Vagina (tissue), 2 donors: ENCODE measurements at regions not wholly inside any gene's neighbourhood (a gene's known extent, or its start where the extent isn't known, plus 50 kb on each side); places are given as distances from the start of the nearest gene placed in this dataset.

Experiments
- DNase-seq, 2 donors: peaks; one replicate each; pipeline ENCODE4 v3.0.0-alpha.2; 2017; ENCODE audit errors: extremely low spot score in 2 of 2
- H3K27ac ChIP-seq: fragments of 200-600 bp; sonication (generic); one replicate; pipeline ENCODE4 v1.5.1; 2019
- H3K27me3 ChIP-seq: fragments of 200-600 bp; sonication (generic); one replicate; pipeline ENCODE4 v1.5.1; 2019
- H3K36me3 ChIP-seq, 2 donors: fragments of 200-600 bp; sonication (generic); one replicate each; pipeline ENCODE4 v1.5.1; 2017 to 2019
- H3K4me1 ChIP-seq: fragments of 200-600 bp; sonication (generic); one replicate; pipeline ENCODE4 v1.5.1; 2019
- H3K4me3 ChIP-seq, 2 donors: fragments of 200-600 bp; sonication (generic); 1 replicate in 1 of 2; 2 replicates in 1 of 2; pipeline ENCODE4 v1.5.1; 2016 to 2019
- H3K9me3 ChIP-seq: fragments of 200-600 bp; sonication (generic); one replicate; pipeline ENCODE4 v1.5.1; 2019
- CTCF ChIP-seq, 3 experiments: fragments of 450-650 bp in 2 of 3; fragments of 200-600 bp in 1 of 3; sonication (generic) in 1 of 3; IDR thresholded peaks; one replicate each; pipeline ENCODE4 v1.5.1; 2017 to 2019; ENCODE audit warnings: antibody characterized with exemption in 3 of 3, mild to moderate bottlenecking in 2 of 3, moderate library complexity in 2 of 3
- POLR2A ChIP-seq, 2 donors: fragments of 450-650 bp; IDR thresholded peaks; one replicate each; pipeline ENCODE4 v1.6.1; 2017; ENCODE audit warnings: antibody characterized with exemption in 2 of 2, mild to moderate bottlenecking in 2 of 2, moderate library complexity in 2 of 2
- POLR2AphosphoS5 ChIP-seq, 2 donors: sonication (generic); formaldehyde crosslinking; IDR thresholded peaks; one replicate each; pipeline ENCODE4 v1.9.0; 2017; ENCODE audit warnings: antibody characterized with exemption in 2 of 2, mild to moderate bottlenecking in 2 of 2, low read depth in 1 of 2; ENCODE audit not compliant: insufficient read depth in 1 of 2
- intact Hi-C: fragments of 100-400 bp; cut with DNase I; formaldehyde crosslinking; loops from one replicate; pipeline ENCODE4 v1.15.1; 2023

- Histone ChIP-seq H3K27ac (no peak overlapping the region), H3K4me3 (no peak overlapping the region), H3K9me3 (no peaks in the 10 kb centered on the region), H3K36me3 (no peaks in the 10 kb centered on the region), H3K27me3 (no peaks in the 10 kb centered on the region), H3K4me1 (no peaks in the 10 kb centered on the region)
- TF ChIP-seq CTCF (IDR thresholded peaks at IDR 0.05) (no peak), POLR2AphosphoS5 (IDR thresholded peaks at IDR 0.05; ENCODE audit: insufficient read depth in 1 of 2, low read depth in 1 of 2) (no peak), POLR2A (IDR thresholded peaks at IDR 0.05) (no peak)
- DNase-seq: no peak
- intact Hi-C loops: no loop called here
Observed at GRCh38 chr7:114160925-114161324, 242.1 kb upstream of the PPP1R3A start.

- H3K36me3 ChIP-seq: no peaks in the 10 kb centered on the region
- no peak overlapping the region for H3K4me3 ChIP-seq
- H3K4me1 ChIP-seq: no peaks in the 10 kb centered on the region
- H3K27ac ChIP-seq: no peak overlapping the region
- no peak for DNase-seq
- TF ChIP-seq CTCF (IDR thresholded peaks at IDR 0.05) (no peak), POLR2AphosphoS5 (IDR thresholded peaks at IDR 0.05; ENCODE audit: insufficient read depth in 1 of 2, low read depth in 1 of 2) (no peak), POLR2A (IDR thresholded peaks at IDR 0.05) (no peak)
- intact Hi-C loops: no loop called here
- H3K9me3 ChIP-seq: no peaks in the 10 kb centered on the region
- H3K27me3 ChIP-seq: no peaks in the 10 kb centered on the region
Observed at GRCh38 chr7:114158854-114159253, 240.0 kb upstream of the PPP1R3A start.

- intact Hi-C loops: no loop called here
- Histone ChIP-seq H3K27ac (no peak overlapping the region), H3K9me3 (no peaks in the 10 kb centered on the region), H3K4me1 (no peaks in the 10 kb centered on the region), H3K36me3 (no peaks in the 10 kb centered on the region), H3K4me3 (no peak overlapping the region), H3K27me3 (no peaks in the 10 kb centered on the region)
- TF ChIP-seq POLR2A (IDR thresholded peaks at IDR 0.05): no peak
- TF ChIP-seq POLR2AphosphoS5 (IDR thresholded peaks at IDR 0.05; ENCODE audit: insufficient read depth in 1 of 2, low read depth in 1 of 2): no peak
- DNase-seq: no peak
Observed at GRCh38 chr7:114158275-114158674, 239.5 kb upstream of the PPP1R3A start.

DNA sequence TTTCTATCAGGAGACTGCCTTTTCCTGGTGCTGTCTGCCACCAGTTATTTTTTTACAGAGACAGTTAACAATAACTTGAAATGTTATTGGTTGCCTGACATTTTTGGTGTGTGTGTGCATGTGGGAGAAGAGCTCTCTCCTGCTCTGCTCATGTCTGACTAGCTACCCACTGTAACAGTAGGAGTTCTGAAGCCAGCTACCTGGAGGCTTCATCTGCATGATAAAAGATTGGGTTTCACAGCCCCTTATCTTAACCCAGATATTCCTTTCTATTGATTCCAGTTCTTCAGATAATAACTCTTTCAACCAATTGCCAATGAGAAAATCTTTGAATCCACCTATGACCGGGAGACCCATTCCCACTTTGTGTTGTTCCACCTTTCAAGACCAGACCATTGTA is 237.4 kb upstream of the PPP1R3A start:
- intact Hi-C loops: no loop called here
- TF ChIP-seq POLR2A (IDR thresholded peaks at IDR 0.05) (no peak), POLR2AphosphoS5 (IDR thresholded peaks at IDR 0.05; ENCODE audit: insufficient read depth in 1 of 2, low read depth in 1 of 2) (no peak), CTCF (IDR thresholded peaks at IDR 0.05) (no peak)
- no peaks in the 10 kb centered on the region for H3K36me3 ChIP-seq
- no peak for DNase-seq
- no peaks in the 10 kb centered on the region for H3K9me3 ChIP-seq
- no peaks in the 10 kb centered on the region for H3K27me3 ChIP-seq
- no peaks in the 10 kb centered on the region for H3K4me1 ChIP-seq
- no peak overlapping the region for H3K27ac ChIP-seq
- no peak overlapping the region for H3K4me3 ChIP-seq

GRCh38 chr7:114155116-114156110 is 236.6 kb upstream of the PPP1R3A start:
- no peak for DNase-seq
- TF ChIP-seq CTCF (IDR thresholded peaks at IDR 0.05): no peak
- no peak for TF ChIP-seq POLR2A (IDR thresholded peaks at IDR 0.05)
- no peak for TF ChIP-seq POLR2AphosphoS5 (IDR thresholded peaks at IDR 0.05; ENCODE audit: insufficient read depth in 1 of 2, low read depth in 1 of 2)
- intact Hi-C loops: no loop called here

More at GRCh38 chr7:114155116-114156110, 236.6 kb upstream of the PPP1R3A start:
- Histone ChIP-seq H3K27ac (no peak overlapping the region), H3K4me1 (no peaks in the 10 kb centered on the region), H3K4me3 (no peak overlapping the region), H3K27me3 (no peaks in the 10 kb centered on the region), H3K9me3 (no peaks in the 10 kb centered on the region), H3K36me3 (no peaks in the 10 kb centered on the region)
